A549 (cell line): ENCODE measurements at regions not wholly inside any gene's neighbourhood (a gene's known extent, or its start where the extent isn't known, plus 50 kb on each side); places are given as distances from the start of the nearest gene placed in this dataset.

Experiments used
- ATAC-seq, 2 experiments: fragments of 200-7000 bp in 1 of 2; fragments of >200 bp in 1 of 2; cut with Nextera tagmentation in 1 of 2; cut with Tn5 transposase in 1 of 2; 3 replicates each; pipeline versions ENCODE4 v1.8.0 to v1.9.1; 2018 to 2020; ENCODE audit warnings: mild to moderate bottlenecking in 1 of 2, moderate library complexity in 1 of 2
- CTCF ChIA-PET: fragments of 300-600 bp; sonication (Branson Sonifier 250); formaldehyde crosslinking; extraction: SDS; loops from one replicate; lab custom pipeline; 2021; ENCODE audit warnings: antibody characterized with exemption, inconsistent platforms; lab: Yijun Ruan, JAX
- POLR2A ChIA-PET: fragments of 350-600 bp; formaldehyde crosslinking; extraction: SDS; loops from one replicate; lab custom pipeline; 2021; ENCODE audit warnings: antibody characterized with exemption, inconsistent platforms; lab: Yijun Ruan, JAX
- DNase-seq, 2 experiments: peaks; one replicate each; pipeline versions ENCODE4 v3.0.0 to v3.0.0-alpha.2; 2011 to 2016; ENCODE audit warnings: low read depth in 1 of 2, low spot score in 1 of 2
- FAIRE-seq: peaks from 2 replicates; lab custom pipeline; 2011; peaks lifted over from hg19 to GRCh38; lab: Jason Lieb, UNC
- H3K27ac ChIP-seq, 2 experiments: fragments of >200 bp; sonication (Bioruptor Twin); formaldehyde crosslinking; 3 replicates each; pipeline ENCODE4 v1.5.1; 2016 to 2017
- H3K4me1 ChIP-seq: fragments of >200 bp; sonication (Bioruptor Twin); formaldehyde crosslinking; 3 replicates; pipeline ENCODE4 v1.6.1; 2016
- H3K4me2 ChIP-seq: fragments of >200 bp; sonication (Bioruptor Twin); formaldehyde crosslinking; 3 replicates; pipeline ENCODE4 v1.6.1; 2016
- H3K4me3 ChIP-seq: fragments of >200 bp; sonication (Bioruptor Twin); formaldehyde crosslinking; 3 replicates; pipeline ENCODE4 v1.5.1; 2016
- H3K9me3 ChIP-seq: fragments of >200 bp; sonication (Bioruptor Twin); formaldehyde crosslinking; 3 replicates; pipeline ENCODE4 v1.6.1; 2016
- ATOH8 ChIP-seq: fragments of 250-450 bp; sonication (Bioruptor Pico); IDR thresholded peaks from 2 replicates; pipeline ENCODE4 v1.5.0; 2020; ENCODE audit warnings: low read depth, mild to moderate bottlenecking, moderate library complexity
- BHLHE40 ChIP-seq: IDR thresholded peaks from 2 replicates; pipeline ENCODE4 v1.6.1; 2012; ENCODE audit warnings: low read depth, low read length, inconsistent platforms
- CBX2 ChIP-seq: fragments of 200-600 bp; sonication (generic); IDR thresholded peaks from 2 replicates; pipeline ENCODE4 v1.6.1; 2016; ENCODE audit warnings: low read depth, mild to moderate bottlenecking, borderline replicate concordance
- CHD4 ChIP-seq: fragments of 200-600 bp; sonication (generic); IDR thresholded peaks from 2 replicates; pipeline ENCODE4 v1.6.1; 2016; ENCODE audit warnings: antibody characterized with exemption, mild to moderate bottlenecking, borderline replicate concordance
- ESRRA ChIP-seq: fragments of 150-350 bp; IDR thresholded peaks from 2 replicates; pipeline ENCODE4 v1.6.1; 2014; ENCODE audit warnings: mild to moderate bottlenecking, low read length, borderline replicate concordance
- FOXS1 ChIP-seq: fragments of 250-450 bp; sonication (Bioruptor Pico); IDR thresholded peaks from 2 replicates; pipeline ENCODE4 v1.5.0; 2020; ENCODE audit warnings: mild to moderate bottlenecking, moderate library complexity
- GATA3 ChIP-seq: IDR thresholded peaks from 2 replicates; pipeline ENCODE4 v1.6.1; 2012; ENCODE audit warnings: borderline replicate concordance
- HOXA7 ChIP-seq: fragments of 250-450 bp; sonication (Bioruptor Pico); IDR thresholded peaks from 2 replicates; pipeline ENCODE4 v1.5.0; 2020; ENCODE audit warnings: mild to moderate bottlenecking, moderate library complexity
- JUN ChIP-seq, 2 experiments: fragments of >200 bp; sonication (Bioruptor Twin); formaldehyde crosslinking; IDR thresholded peaks; 2 replicates in 1 of 2; 3 replicates in 1 of 2; pipeline ENCODE4 v1.6.1; 2016 to 2017
- JUNB ChIP-seq: fragments of >200 bp; sonication (Bioruptor Twin); formaldehyde crosslinking; IDR thresholded peaks from 2 replicates; pipeline ENCODE4 v1.6.1; 2016
- KDM5A ChIP-seq: fragments of 200-600 bp; sonication (generic); IDR thresholded peaks from 2 replicates; pipeline ENCODE4 v1.6.1; 2016; ENCODE audit warnings: antibody characterized with exemption, mild to moderate bottlenecking
- MAFK ChIP-seq: fragments of 450-650 bp; IDR thresholded peaks from 2 replicates; pipeline ENCODE4 v1.6.1; 2014; ENCODE audit not compliant: partially characterized antibody
- MAZ ChIP-seq: fragments of 150-350 bp; IDR thresholded peaks from 2 replicates; pipeline ENCODE4 v1.6.1; 2014; ENCODE audit warnings: antibody characterized with exemption, low read depth, low read length, borderline replicate concordance
- MYC ChIP-seq: IDR thresholded peaks from 2 replicates; pipeline ENCODE4 v1.6.1; 2012; ENCODE audit warnings: mild to moderate bottlenecking, inconsistent platforms, low read length, improper control_type of control experiment, borderline replicate concordance
- NPAS2 ChIP-seq: fragments of 250-450 bp; sonication (Bioruptor Pico); IDR thresholded peaks from 2 replicates; pipeline ENCODE4 v1.8.0; 2022; ENCODE audit warnings: mild to moderate bottlenecking, moderate library complexity, borderline replicate concordance
- NR3C1 ChIP-seq: fragments of >200 bp; sonication (Bioruptor Twin); formaldehyde crosslinking; IDR thresholded peaks from 3 replicates; pipeline ENCODE4 v1.6.1; 2017
- PBX3 ChIP-seq: IDR thresholded peaks from 2 replicates; pipeline ENCODE4 v1.6.1; 2012
- REST ChIP-seq: fragments of 200-600 bp; sonication (generic); IDR thresholded peaks from 2 replicates; pipeline ENCODE4 v1.6.1; 2016; ENCODE audit warnings: antibody characterized with exemption, mild to moderate bottlenecking, moderate library complexity
- RNF2 ChIP-seq: fragments of 200-600 bp; sonication (generic); IDR thresholded peaks from 2 replicates; pipeline ENCODE4 v1.6.1; 2016; ENCODE audit warnings: low read depth, mild to moderate bottlenecking, antibody characterized with exemption, moderate library complexity, borderline replicate concordance
- SREBF2 ChIP-seq: fragments of 450-650 bp; IDR thresholded peaks from 2 replicates; pipeline ENCODE4 v1.6.1; 2014; ENCODE audit warnings: mild to moderate bottlenecking, moderate library complexity
- TP53 ChIP-seq: fragments of 250-450 bp; sonication (Bioruptor Pico); IDR thresholded peaks from 2 replicates; pipeline ENCODE4 v1.5.0; 2021; ENCODE audit warnings: mild to moderate bottlenecking, moderate library complexity
- USF2 ChIP-seq: fragments of 450-650 bp; IDR thresholded peaks from 2 replicates; pipeline ENCODE4 v1.6.1; 2014; ENCODE audit warnings: antibody characterized with exemption
- ZNF302 ChIP-seq: fragments of 250-450 bp; sonication (Bioruptor Pico); IDR thresholded peaks from 2 replicates; pipeline ENCODE4 v1.9.0; 2021; ENCODE audit warnings: inconsistent platforms, mild to moderate bottlenecking, moderate library complexity
- ZSCAN20 ChIP-seq: fragments of 250-450 bp; sonication (Bioruptor Pico); IDR thresholded peaks from 2 replicates; pipeline ENCODE4 v1.8.0; 2022; ENCODE audit warnings: mild to moderate bottlenecking, moderate library complexity
- WGBS: methylation state at CpG from one replicate; pipeline ENCODE4 v1.1.6; 2017; ENCODE audit errors: missing lambda C conversion rate; 5-methylcytosine and 5-hydroxymethylcytosine counted together

GRCh38 chr10:49463605-49464004 is 67.7 kb upstream of the DRGX start:
- H3K4me2 ChIP-seq = no peak overlapping the region
- FAIRE-seq = no peak
- CTCF ChIA-PET = interaction anchor here (1.2 to 1.6 kb wide), 2 partner anchors 56 to 807 kb away, joined by 3 read pairs; no protein-coding TSS in a partner anchor
- no peak for TF ChIP-seq BHLHE40
- no peak for TF ChIP-seq JUN (IDR thresholded peaks at IDR 0.05)
- TF ChIP-seq CHD4 = no peak
- no peak for TF ChIP-seq USF2
- TF ChIP-seq CBX2 = no peak
- TF ChIP-seq HOXA7 (CRISPR knock-in tag) = no peak
- TF ChIP-seq, all 56 proteins: peak for 0
- DNase-seq = no peak
- POLR2A ChIA-PET = no interaction called here
- no peak for ATAC-seq
- Histone ChIP-seq H3K4me3 (no peak overlapping the region), H3K27ac (no peak overlapping the region), H3K9me3 (no peaks in the 10 kb centered on the region), H3K4me1 (no peaks in the 10 kb centered on the region)
- 65% methylated on average over 4 of the region's 4 CpGs for WGBS

GRCh38 chr10:49458869-49459268 is 63.0 kb upstream of the DRGX start:
- ATAC-seq (no peak), FAIRE-seq (no peak), DNase-seq (no peak)
- POLR2A ChIA-PET = no interaction called here
- Histone ChIP-seq H3K4me2 (no peak overlapping the region), H3K9me3 (peaks cover 4% of the 10 kb centered on the region; the same call in 2 of the 3 replicates), H3K27ac (no peak overlapping the region), H3K4me1 (no peaks in the 10 kb centered on the region), H3K4me3 (no peak overlapping the region)
- WGBS = 78% methylated on average over 7 of the region's 7 CpGs
- TF ChIP-seq NR3C1 (no peak), SREBF2 (no peak), MYC (no peak), NPAS2 (CRISPR knock-in tag) (no peak), ATOH8 (CRISPR knock-in tag) (no peak), USF2 (no peak), JUNB (no peak), MAFK (no peak), JUN (IDR thresholded peaks at IDR 0.05) (no peak), TP53 (CRISPR knock-in tag) (no peak), FOXS1 (CRISPR knock-in tag) (no peak)
- CTCF ChIA-PET = no interaction called here

- 86% methylated on average over 8 of the region's 8 CpGs for WGBS
- Histone ChIP-seq H3K4me3 (no peak overlapping the region), H3K9me3 (peaks cover 9% of the 10 kb centered on the region; the same call in 2 of the 3 replicates), H3K4me1 (no peaks in the 10 kb centered on the region), H3K4me2 (no peak overlapping the region), H3K27ac (no peak overlapping the region)
- FAIRE-seq = no peak
- no peak for ATAC-seq
- no peak for DNase-seq
- POLR2A ChIA-PET = no interaction called here
- TF ChIP-seq ZSCAN20 (no peak), JUNB (no peak), ATOH8 (CRISPR knock-in tag) (no peak), GATA3 (no peak), NPAS2 (CRISPR knock-in tag) (no peak), ZNF302 (CRISPR knock-in tag) (no peak), HOXA7 (CRISPR knock-in tag) (no peak), RNF2 (no peak), KDM5A (no peak), SREBF2 (no peak), BHLHE40 (no peak), ESRRA (no peak), REST (no peak), MAZ (no peak), PBX3 (no peak), CHD4 (no peak), MYC (no peak)
- CTCF ChIA-PET = interaction anchor here (1.2 kb wide), 1 partner anchor 29 kb away, joined by 3 read pairs; no protein-coding TSS in a partner anchor
These were observed 61.8 kb upstream of the DRGX start for GRCh38 chr10:49457686-49458085.
